Liver (tissue), 3 donors: ENCODE measurements at regions not wholly inside any gene's neighbourhood (a gene's known extent, or its start where the extent isn't known, plus 50 kb on each side); places are given as distances from the start of the nearest gene placed in this dataset.

ENCODE experiments used
- ATF3 ChIP-seq: IDR thresholded peaks from 2 replicates; pipeline ENCODE4 v1.6.1; 2016; ENCODE audit warnings: antibody characterized with exemption
- EGR1 ChIP-seq, 2 donors: IDR thresholded peaks; 2 replicates each; pipeline ENCODE4 v1.6.1; 2016 to 2018; ENCODE audit warnings: antibody characterized with exemption in 2 of 2, low read depth in 2 of 2
- FOXA1 ChIP-seq: IDR thresholded peaks from 2 replicates; pipeline ENCODE4 v1.6.1; 2016; ENCODE audit warnings: antibody characterized with exemption
- GABPA ChIP-seq, 2 donors: IDR thresholded peaks in 1 of 2; conservative IDR thresholded peaks in 1 of 2; 2 replicates each; pipeline ENCODE4 v1.6.1; 2016; ENCODE audit warnings: antibody characterized with exemption in 2 of 2, mild to moderate bottlenecking in 1 of 2, moderate library complexity in 1 of 2
- JUND ChIP-seq, 2 donors: IDR thresholded peaks; 2 replicates each; pipeline ENCODE4 v1.6.1; 2016; ENCODE audit warnings: antibody characterized with exemption in 2 of 2
- RAD21 ChIP-seq, 2 donors: IDR thresholded peaks; 2 replicates each; pipeline ENCODE4 v1.6.1; 2016; ENCODE audit warnings: antibody characterized with exemption in 2 of 2, mild to moderate bottlenecking in 2 of 2
- RXRA ChIP-seq, 2 donors: IDR thresholded peaks; 2 replicates each; pipeline ENCODE4 v1.6.1; 2017 to 2018; ENCODE audit warnings: antibody characterized with exemption in 2 of 2, mild to moderate bottlenecking in 1 of 2
- TAF1 ChIP-seq: conservative IDR thresholded peaks from 2 replicates; pipeline ENCODE4 v1.6.1; 2016; ENCODE audit warnings: antibody characterized with exemption, mild to moderate bottlenecking
- ZBTB33 ChIP-seq: IDR thresholded peaks from 2 replicates; pipeline ENCODE4 v1.6.1; 2016; ENCODE audit warnings: antibody characterized with exemption
- TF ChIP-seq, protein P1 (sequence below): fragments of 150-350 bp; IDR thresholded peaks from 2 replicates; pipeline ENCODE4 v1.5.1; 2017; ENCODE audit warnings: improper control_type of control experiment, low read depth, low read length; ENCODE audit not compliant: missing input control
- TF ChIP-seq, protein P2 (sequence below): IDR thresholded peaks from 2 replicates; pipeline ENCODE4 v1.6.1; 2016; ENCODE audit warnings: antibody characterized with exemption
- donor health status: healthy.
- donor health status: healthy.

- TF ChIP-seq RAD21 (IDR thresholded peaks at IDR 0.05) (no peak), FOXA1 (no peak), JUND (IDR thresholded peaks at IDR 0.05) (no peak), GABPA (IDR thresholded peaks at IDR 0.05 in 1 of 2, conservative IDR thresholded peaks at IDR 0.05 in 1 of 2) (no peak), TAF1 (no peak), ZBTB33 (no peak), RXRA (IDR thresholded peaks at IDR 0.05) (no peak), ATF3 (no peak), EGR1 (IDR thresholded peaks at IDR 0.05; ENCODE audit: low read depth in 2 of 2) (no peak)
- TF ChIP-seq, protein P1, sequence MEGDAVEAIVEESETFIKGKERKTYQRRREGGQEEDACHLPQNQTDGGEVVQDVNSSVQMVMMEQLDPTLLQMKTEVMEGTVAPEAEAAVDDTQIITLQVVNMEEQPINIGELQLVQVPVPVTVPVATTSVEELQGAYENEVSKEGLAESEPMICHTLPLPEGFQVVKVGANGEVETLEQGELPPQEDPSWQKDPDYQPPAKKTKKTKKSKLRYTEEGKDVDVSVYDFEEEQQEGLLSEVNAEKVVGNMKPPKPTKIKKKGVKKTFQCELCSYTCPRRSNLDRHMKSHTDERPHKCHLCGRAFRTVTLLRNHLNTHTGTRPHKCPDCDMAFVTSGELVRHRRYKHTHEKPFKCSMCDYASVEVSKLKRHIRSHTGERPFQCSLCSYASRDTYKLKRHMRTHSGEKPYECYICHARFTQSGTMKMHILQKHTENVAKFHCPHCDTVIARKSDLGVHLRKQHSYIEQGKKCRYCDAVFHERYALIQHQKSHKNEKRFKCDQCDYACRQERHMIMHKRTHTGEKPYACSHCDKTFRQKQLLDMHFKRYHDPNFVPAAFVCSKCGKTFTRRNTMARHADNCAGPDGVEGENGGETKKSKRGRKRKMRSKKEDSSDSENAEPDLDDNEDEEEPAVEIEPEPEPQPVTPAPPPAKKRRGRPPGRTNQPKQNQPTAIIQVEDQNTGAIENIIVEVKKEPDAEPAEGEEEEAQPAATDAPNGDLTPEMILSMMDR: no peak
- TF ChIP-seq, protein P2, sequence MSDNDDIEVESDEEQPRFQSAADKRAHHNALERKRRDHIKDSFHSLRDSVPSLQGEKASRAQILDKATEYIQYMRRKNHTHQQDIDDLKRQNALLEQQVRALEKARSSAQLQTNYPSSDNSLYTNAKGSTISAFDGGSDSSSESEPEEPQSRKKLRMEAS: no peak
Observed at GRCh38 chr15:26460165-26460564, 312.7 kb downstream of the GABRB3 start.
